HS-5 (cell line): ENCODE measurements at regions not wholly inside any gene's neighbourhood (a gene's known extent, or its start where the extent isn't known, plus 50 kb on each side); places are given as distances from the start of the nearest gene placed in this dataset.
"Not testable (repeated sequence)": the region's sequence is repeated elsewhere in the genome, so short reads cannot be mapped to it uniquely, and the experiment has no call there.

Experiments
- DNase-seq: peaks from one replicate; pipeline ENCODE4 v3.0.0-alpha.2; 2012; ENCODE audit warnings: low read depth

GRCh38 chr9:31808766-31809165, 575.7 kb upstream of the ACO1 start:
- no peak for DNase-seq

GRCh38 chr9:31820426-31820825, 564.0 kb upstream of the ACO1 start:
- DNase-seq: no peak

GRCh38 chr9:31821583-31821982, 562.9 kb upstream of the ACO1 start:
- DNase-seq: no peak

GRCh38 chr9:31823365-31823764, 561.1 kb upstream of the ACO1 start:
- DNase-seq: no peak

- DNase-seq: no peak
Observed at GRCh38 chr9:31824860-31825259, 559.6 kb upstream of the ACO1 start.

- no peak for DNase-seq
Observed at GRCh38 chr9:31837211-31837610, 547.2 kb upstream of the ACO1 start.

GRCh38 chr9:31839273-31839672, 545.2 kb upstream of the ACO1 start:
- DNase-seq: peak; percentile 2

GRCh38 chr9:31840702-31841101, 543.7 kb upstream of the ACO1 start:
- no peak for DNase-seq

- DNase-seq: no peak
Observed at GRCh38 chr9:31847963-31848362, 536.5 kb upstream of the ACO1 start.

GRCh38 chr9:31848505-31849285, 535.7 kb upstream of the ACO1 start:
- no peak for DNase-seq

GRCh38 chr9:31854187-31854586, 530.3 kb upstream of the ACO1 start:
- DNase-seq: no peak

GRCh38 chr9:31868830-31869229, 515.6 kb upstream of the ACO1 start:
- DNase-seq: no peak

GRCh38 chr9:31870276-31870675, 514.2 kb upstream of the ACO1 start:
- no peak for DNase-seq

- no peak for DNase-seq
Observed at GRCh38 chr9:31873722-31874121, 510.7 kb upstream of the ACO1 start.

GRCh38 chr9:31894008-31894407, 490.4 kb upstream of the ACO1 start:
- DNase-seq: no peak

- DNase-seq: peak; percentile 74
Observed at GRCh38 chr9:31908158-31908890, 476.1 kb upstream of the ACO1 start.

- DNase-seq: no peak
Observed at GRCh38 chr9:31908891-31909480, 475.5 kb upstream of the ACO1 start.

- no peak for DNase-seq
Observed at GRCh38 chr9:31912636-31913035, 471.8 kb upstream of the ACO1 start.

GRCh38 chr9:31916591-31917241, 467.7 kb upstream of the ACO1 start:
- DNase-seq: no peak

GRCh38 chr9:31937737-31938136, 446.7 kb upstream of the ACO1 start:
- not testable (repeated sequence) for DNase-seq

- DNase-seq: no peak
Observed at GRCh38 chr9:31950756-31951155, 433.7 kb upstream of the ACO1 start.

GRCh38 chr9:31958572-31958971, 425.9 kb upstream of the ACO1 start:
- DNase-seq: no peak

- no peak for DNase-seq
Observed at GRCh38 chr9:31969552-31969951, 414.9 kb upstream of the ACO1 start.
